ENCODE measurements at regions not wholly inside any gene's neighbourhood (a gene's known extent, or its start where the extent isn't known, plus 50 kb on each side); places are given as distances from the start of the nearest gene placed in this dataset.

DNA sequence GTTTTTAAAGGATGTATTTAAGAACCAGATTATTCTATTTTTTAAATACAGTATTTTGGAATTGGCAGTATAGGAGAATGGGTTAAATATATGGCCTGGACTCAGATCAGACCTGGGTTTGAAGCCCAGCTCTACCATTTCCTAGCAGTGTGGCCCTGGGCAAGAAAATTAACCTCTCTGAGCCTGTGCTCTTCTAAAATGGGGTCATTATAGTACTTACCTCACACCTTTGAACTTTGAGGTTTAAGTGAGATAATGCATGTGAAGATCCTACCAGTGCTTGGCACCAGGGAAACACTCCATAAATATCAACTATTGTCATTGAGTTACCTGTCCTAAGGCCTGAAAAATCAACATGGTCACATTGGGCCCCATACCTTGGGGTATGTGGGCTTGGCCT, 93.4 kb upstream of the WSB1 start:
- TF ChIP-seq, protein P1, sequence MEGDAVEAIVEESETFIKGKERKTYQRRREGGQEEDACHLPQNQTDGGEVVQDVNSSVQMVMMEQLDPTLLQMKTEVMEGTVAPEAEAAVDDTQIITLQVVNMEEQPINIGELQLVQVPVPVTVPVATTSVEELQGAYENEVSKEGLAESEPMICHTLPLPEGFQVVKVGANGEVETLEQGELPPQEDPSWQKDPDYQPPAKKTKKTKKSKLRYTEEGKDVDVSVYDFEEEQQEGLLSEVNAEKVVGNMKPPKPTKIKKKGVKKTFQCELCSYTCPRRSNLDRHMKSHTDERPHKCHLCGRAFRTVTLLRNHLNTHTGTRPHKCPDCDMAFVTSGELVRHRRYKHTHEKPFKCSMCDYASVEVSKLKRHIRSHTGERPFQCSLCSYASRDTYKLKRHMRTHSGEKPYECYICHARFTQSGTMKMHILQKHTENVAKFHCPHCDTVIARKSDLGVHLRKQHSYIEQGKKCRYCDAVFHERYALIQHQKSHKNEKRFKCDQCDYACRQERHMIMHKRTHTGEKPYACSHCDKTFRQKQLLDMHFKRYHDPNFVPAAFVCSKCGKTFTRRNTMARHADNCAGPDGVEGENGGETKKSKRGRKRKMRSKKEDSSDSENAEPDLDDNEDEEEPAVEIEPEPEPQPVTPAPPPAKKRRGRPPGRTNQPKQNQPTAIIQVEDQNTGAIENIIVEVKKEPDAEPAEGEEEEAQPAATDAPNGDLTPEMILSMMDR (conservative IDR thresholded peaks at IDR 0.05; ENCODE audit: low read depth, low read length), result no peak
- no peak for TF ChIP-seq EZH2 (IDR thresholded peaks at IDR 0.05; ENCODE audit: low read length, unreplicated experiment)
